ENCODE measurements at regions not wholly inside any gene's neighbourhood (a gene's known extent, or its start where the extent isn't known, plus 50 kb on each side); places are given as distances from the start of the nearest gene placed in this dataset.

DNA sequence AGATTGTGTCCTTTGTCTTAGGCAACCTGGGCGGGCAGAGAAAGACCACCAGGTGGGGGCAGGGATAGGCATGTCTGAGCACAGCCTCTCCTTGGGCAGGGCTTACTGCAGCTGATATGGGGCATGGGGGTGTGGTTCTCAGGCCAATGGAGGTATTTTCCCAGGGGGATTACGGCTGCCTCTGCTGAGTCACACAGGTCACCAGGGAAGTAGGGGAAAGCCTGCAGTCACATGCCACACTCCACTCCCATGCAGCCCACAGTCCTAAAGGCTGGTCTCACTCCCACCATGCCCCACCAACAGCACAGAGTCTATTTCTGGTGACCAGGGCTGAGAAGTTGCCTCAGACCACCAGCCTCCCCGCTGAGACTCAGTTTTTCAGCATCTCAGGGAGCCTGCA is 466.4 kb downstream of the DIPK2A start:
- Mint-ChIP-seq H3K4me1 (ENCODE audit: low read depth, unreplicated experiment) (no peaks in the 10 kb centered on the region), H3K4me3 (ENCODE audit: unreplicated experiment) (no peak overlapping the region), H3K36me3 (ENCODE audit: unreplicated experiment) (no peaks in the 10 kb centered on the region), H3K27me3 (ENCODE audit: unreplicated experiment) (peaks cover 3% of the 10 kb centered on the region), H3K27ac (ENCODE audit: unreplicated experiment) (no peak overlapping the region), H3K9me3 (ENCODE audit: unreplicated experiment) (no peaks in the 10 kb centered on the region)
- TF ChIP-seq, protein P1, sequence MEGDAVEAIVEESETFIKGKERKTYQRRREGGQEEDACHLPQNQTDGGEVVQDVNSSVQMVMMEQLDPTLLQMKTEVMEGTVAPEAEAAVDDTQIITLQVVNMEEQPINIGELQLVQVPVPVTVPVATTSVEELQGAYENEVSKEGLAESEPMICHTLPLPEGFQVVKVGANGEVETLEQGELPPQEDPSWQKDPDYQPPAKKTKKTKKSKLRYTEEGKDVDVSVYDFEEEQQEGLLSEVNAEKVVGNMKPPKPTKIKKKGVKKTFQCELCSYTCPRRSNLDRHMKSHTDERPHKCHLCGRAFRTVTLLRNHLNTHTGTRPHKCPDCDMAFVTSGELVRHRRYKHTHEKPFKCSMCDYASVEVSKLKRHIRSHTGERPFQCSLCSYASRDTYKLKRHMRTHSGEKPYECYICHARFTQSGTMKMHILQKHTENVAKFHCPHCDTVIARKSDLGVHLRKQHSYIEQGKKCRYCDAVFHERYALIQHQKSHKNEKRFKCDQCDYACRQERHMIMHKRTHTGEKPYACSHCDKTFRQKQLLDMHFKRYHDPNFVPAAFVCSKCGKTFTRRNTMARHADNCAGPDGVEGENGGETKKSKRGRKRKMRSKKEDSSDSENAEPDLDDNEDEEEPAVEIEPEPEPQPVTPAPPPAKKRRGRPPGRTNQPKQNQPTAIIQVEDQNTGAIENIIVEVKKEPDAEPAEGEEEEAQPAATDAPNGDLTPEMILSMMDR (IDR thresholded peaks at IDR 0.05; ENCODE audit: partially characterized antibody, unreplicated experiment) = no peak
- no peak for DNase-seq

DNA sequence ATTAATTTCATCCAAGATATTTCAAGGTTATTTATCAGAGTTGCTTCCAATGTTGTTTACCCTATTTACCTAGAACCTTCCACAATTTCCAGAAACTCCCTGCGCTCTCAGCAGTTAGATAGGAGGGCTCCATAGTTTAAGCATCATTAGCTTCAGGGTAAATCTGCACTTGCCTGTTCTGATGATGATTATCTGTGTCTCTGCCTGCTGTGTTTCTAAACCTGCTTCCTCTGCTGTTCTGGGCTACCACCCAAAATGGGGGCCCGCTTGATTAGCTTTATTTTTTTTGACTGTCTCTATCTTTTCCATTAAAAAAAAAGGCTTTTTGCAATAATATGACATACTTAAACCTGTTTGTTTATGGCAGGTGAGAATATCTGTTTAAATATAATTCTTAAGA is 472.4 kb downstream of the DIPK2A start:
- Mint-ChIP-seq H3K36me3 (ENCODE audit: unreplicated experiment) (no peaks in the 10 kb centered on the region), H3K4me1 (ENCODE audit: low read depth, unreplicated experiment) (no peaks in the 10 kb centered on the region), H3K4me3 (ENCODE audit: unreplicated experiment) (no peak overlapping the region), H3K27ac (ENCODE audit: unreplicated experiment) (no peak overlapping the region), H3K27me3 (ENCODE audit: unreplicated experiment) (no peaks in the 10 kb centered on the region), H3K9me3 (ENCODE audit: unreplicated experiment) (no peaks in the 10 kb centered on the region)
- DNase-seq = no peak
- TF ChIP-seq, protein P1 (IDR thresholded peaks at IDR 0.05; ENCODE audit: partially characterized antibody, unreplicated experiment) = no peak

DNA sequence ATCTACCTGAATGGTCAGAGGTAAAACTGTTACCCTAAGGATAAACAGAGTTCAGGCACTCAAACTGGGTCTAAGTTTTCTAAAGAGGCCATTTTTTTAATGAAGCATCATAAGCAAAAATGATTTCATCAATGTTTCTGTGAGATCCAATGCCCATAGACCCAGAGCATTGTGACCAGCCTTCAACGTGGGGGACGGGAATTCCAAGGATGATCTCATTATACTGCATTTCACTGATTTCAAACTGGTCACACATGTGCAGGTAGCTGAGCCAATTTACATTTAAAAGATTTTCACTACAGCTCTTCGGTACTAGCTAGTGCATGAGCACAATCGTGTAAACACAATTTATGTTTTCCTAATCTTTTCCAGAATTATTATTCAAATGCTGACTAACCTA is 472.9 kb downstream of the DIPK2A start:
- TF ChIP-seq, protein P1 (IDR thresholded peaks at IDR 0.05; ENCODE audit: partially characterized antibody, unreplicated experiment) = no peak
- H3K4me1 Mint-ChIP-seq (ENCODE audit: low read depth, unreplicated experiment) = no peaks in the 10 kb centered on the region
- no peak overlapping the region for H3K27ac Mint-ChIP-seq (ENCODE audit: unreplicated experiment)
- DNase-seq = no peak
- H3K4me3 Mint-ChIP-seq (ENCODE audit: unreplicated experiment) = no peak overlapping the region
- no peaks in the 10 kb centered on the region for H3K27me3 Mint-ChIP-seq (ENCODE audit: unreplicated experiment)
- H3K9me3 Mint-ChIP-seq (ENCODE audit: unreplicated experiment) = no peaks in the 10 kb centered on the region
- no peaks in the 10 kb centered on the region for H3K36me3 Mint-ChIP-seq (ENCODE audit: unreplicated experiment)

GRCh38 chr3:144455841-144456440 is 484.3 kb downstream of the DIPK2A start:
- Mint-ChIP-seq H3K9me3 (ENCODE audit: unreplicated experiment) (no peaks in the 10 kb centered on the region), H3K4me3 (ENCODE audit: unreplicated experiment) (no peak overlapping the region), H3K4me1 (ENCODE audit: low read depth, unreplicated experiment) (no peaks in the 10 kb centered on the region), H3K36me3 (ENCODE audit: unreplicated experiment) (no peaks in the 10 kb centered on the region), H3K27me3 (ENCODE audit: unreplicated experiment) (peaks cover 2% of the 10 kb centered on the region), H3K27ac (ENCODE audit: unreplicated experiment) (no peak overlapping the region)
- TF ChIP-seq, protein P1 (IDR thresholded peaks at IDR 0.05; ENCODE audit: partially characterized antibody, unreplicated experiment) = no peak
- no peak for DNase-seq

GRCh38 chr3:144457758-144458157 is 486.1 kb downstream of the DIPK2A start:
- peaks cover 2% of the 10 kb centered on the region for H3K27me3 Mint-ChIP-seq (ENCODE audit: unreplicated experiment)
- no peak overlapping the region for H3K27ac Mint-ChIP-seq (ENCODE audit: unreplicated experiment)
- no peaks in the 10 kb centered on the region for H3K9me3 Mint-ChIP-seq (ENCODE audit: unreplicated experiment)
- H3K4me3 Mint-ChIP-seq (ENCODE audit: unreplicated experiment) = no peak overlapping the region
- no peaks in the 10 kb centered on the region for H3K36me3 Mint-ChIP-seq (ENCODE audit: unreplicated experiment)
- H3K4me1 Mint-ChIP-seq (ENCODE audit: low read depth, unreplicated experiment) = no peaks in the 10 kb centered on the region
- DNase-seq = no peak
- TF ChIP-seq, protein P1 (IDR thresholded peaks at IDR 0.05; ENCODE audit: partially characterized antibody, unreplicated experiment) = no peak

Measured in glutamatergic neuron (in vitro differentiated cells).